ENCODE measurements at regions not wholly inside any gene's neighbourhood (a gene's known extent, or its start where the extent isn't known, plus 50 kb on each side); places are given as distances from the start of the nearest gene placed in this dataset.

GRCh38 chr1:112817555-112818373, 102.6 kb upstream of the PPM1J start (continued):
- TF ChIP-seq ARID4B (CRISPR knock-in tag; IDR thresholded peaks at IDR 0.05; ENCODE audit: borderline replicate concordance): no peak
- peak; percentile 74; the same call in 1 of the 2 replicates for TF ChIP-seq ZBTB43 (CRISPR knock-in tag; IDR thresholded peaks at IDR 0.05)
- TF ChIP-seq ESRRA (CRISPR knock-in tag; IDR thresholded peaks at IDR 0.05; ENCODE audit: borderline replicate concordance): no peak
- TF ChIP-seq CDX4 (CRISPR knock-in tag; IDR thresholded peaks at IDR 0.05; ENCODE audit: borderline replicate concordance): no peak
- no peak for TF ChIP-seq JUN (CRISPR knock-in tag; IDR thresholded peaks at IDR 0.05)
- TF ChIP-seq IRF2 (CRISPR knock-in tag; IDR thresholded peaks at IDR 0.05; ENCODE audit: borderline replicate concordance, low read depth): no peak
- TF ChIP-seq E2F1 (CRISPR knock-in tag; IDR thresholded peaks at IDR 0.05): 0 out of 2 replicates have a peak, but pooled peaks have one; percentile 22
- no peak for TF ChIP-seq E2F4 (CRISPR knock-in tag; IDR thresholded peaks at IDR 0.05; ENCODE audit: borderline replicate concordance, low read depth)
- TF ChIP-seq E2F5 (CRISPR knock-in tag; IDR thresholded peaks at IDR 0.05): no peak
- TF ChIP-seq AR (CRISPR knock-in tag; IDR thresholded peaks at IDR 0.05): peak; percentile 26; the same call in 1 of the 2 replicates
- no peak for TF ChIP-seq GTF2I (CRISPR knock-in tag; conservative IDR thresholded peaks at IDR 0.05)
- TF ChIP-seq FOXK1 (CRISPR knock-in tag; IDR thresholded peaks at IDR 0.05): peak; percentile 60; the same call in 1 of the 2 replicates
- peak; percentile 87; the same call in 1 of the 2 replicates for TF ChIP-seq MXD4 (CRISPR knock-in tag; IDR thresholded peaks at IDR 0.05; ENCODE audit: borderline replicate concordance)
- TF ChIP-seq ZNF532 (CRISPR knock-in tag; IDR thresholded peaks at IDR 0.05; ENCODE audit: borderline replicate concordance): peak; percentile 69; the same call in 1 of the 2 replicates
- TF ChIP-seq ZNF232 (CRISPR knock-in tag; IDR thresholded peaks at IDR 0.05): no peak
- TF ChIP-seq GRHL2 (CRISPR knock-in tag; IDR thresholded peaks at IDR 0.05; ENCODE audit: insufficient replicate concordance, severe bottlenecking): no peak
- TF ChIP-seq PREB (CRISPR knock-in tag; IDR thresholded peaks at IDR 0.05; ENCODE audit: borderline replicate concordance): no peak

All from WTC11 (cell line).